K562 (cell line): ENCODE measurements at regions not wholly inside any gene's neighbourhood (a gene's known extent, or its start where the extent isn't known, plus 50 kb on each side); places are given as distances from the start of the nearest gene placed in this dataset.
A peak's percentile ranks its signal among the peaks of the same experiment; 100 is the strongest.

Source experiments
- ATAC-seq: fragments of 200-7000 bp; cut with Tn5 transposase; 3 replicates; pipeline ENCODE4 v1.9.1; 2020; ENCODE audit warnings: moderate library complexity
- BruUV-seq: library from RNA; stranded (reverse); fragments of 400-500 nt; replicated peaks from 2 replicates; lab custom pipeline; 2021; lab: Mats Ljungman, UMichigan
- CTCF ChIA-PET: fragments of 300-600 bp; formaldehyde crosslinking; extraction: SDS; loops from one replicate; lab custom pipeline; 2021; ENCODE audit warnings: low intra/inter-chr PET ratio; lab: Yijun Ruan, JAX
- POLR2A ChIA-PET: fragments of 300-600, 350-650 bp; sonication (Branson Sonifier 250); formaldehyde crosslinking; extraction: SDS; loops from one replicate; lab custom pipeline; 2021; ENCODE audit warnings: antibody characterized with exemption, inconsistent platforms; lab: Yijun Ruan, JAX
- DNase-seq, 4 experiments: peaks; one replicate each; pipeline versions ENCODE4 v3.0.0 to v3.0.0-alpha.2; 2011 to 2018; ENCODE audit warnings: low spot score in 3 of 4, mixed read lengths in 3 of 4; ENCODE audit errors: extremely low read depth in 1 of 4
- FAIRE-seq: peaks from 2 replicates; lab custom pipeline; 2011; peaks lifted over from hg19 to GRCh38; lab: Jason Lieb, UNC
- H2AFZ ChIP-seq: 2 replicates; pipeline ENCODE4 v1.6.0; 2011; ENCODE audit warnings: low read depth, low read length, control low read depth, inconsistent platforms
- H3K27ac ChIP-seq: fragments of 200-600 bp; 3 replicates; pipeline ENCODE4 v1.8.0; 2011; ENCODE audit warnings: low read depth, mild to moderate bottlenecking, control low read depth, inconsistent platforms, low read length, moderate library complexity, mixed read lengths; ENCODE audit errors: extremely low read depth
- H3K27me3 ChIP-seq, 2 experiments: fragments of 300-600 bp in 1 of 2; 2 replicates in 1 of 2; 3 replicates in 1 of 2; pipeline versions ENCODE4 v1.6.0 to v1.8.0; 2011; ENCODE audit warnings: inconsistent platforms in 2 of 2, low read length in 2 of 2, mild to moderate bottlenecking in 1 of 2, mixed read lengths in 1 of 2, moderate library complexity in 1 of 2; ENCODE audit not compliant: control insufficient read depth in 2 of 2, insufficient read depth in 2 of 2
- H3K36me3 ChIP-seq: fragments of 300-600 bp; 3 replicates; pipeline ENCODE4 v1.8.0; 2011; ENCODE audit warnings: mild to moderate bottlenecking, low read length, inconsistent platforms; ENCODE audit not compliant: control insufficient read depth, insufficient read depth
- H3K4me1 ChIP-seq, 2 experiments: fragments of 200-600 bp in 1 of 2; replicated peaks in 1 of 2; 2 replicates in 1 of 2; 3 replicates in 1 of 2; pipeline versions ENCODE4 v1.5.1 to v1.8.0; 2011; ENCODE audit warnings: inconsistent platforms in 2 of 2, low read length in 2 of 2, mild to moderate bottlenecking in 1 of 2, mixed read lengths in 1 of 2, moderate library complexity in 1 of 2; ENCODE audit not compliant: control insufficient read depth in 2 of 2, insufficient read depth in 2 of 2
- H3K4me2 ChIP-seq: 2 replicates; pipeline ENCODE4 v1.6.1; 2011; ENCODE audit warnings: low read length, control low read depth, inconsistent platforms, mixed read lengths; ENCODE audit not compliant: insufficient read depth
- H3K4me3 ChIP-seq: fragments of 200-600 bp; sonication (generic), shearing (Covaris generic); 2 replicates; pipeline ENCODE4 v1.5.1; 2016; ENCODE audit warnings: control low read depth, inconsistent platforms
- H3K79me2 ChIP-seq: fragments of 200-600 bp; 3 replicates; pipeline ENCODE4 v1.8.0; 2011; ENCODE audit warnings: low read length, inconsistent platforms; ENCODE audit not compliant: control insufficient read depth, insufficient read depth
- H3K9ac ChIP-seq, 2 experiments: 2 replicates each; pipeline versions ENCODE4 v1.6.0 to v1.6.1; 2011; ENCODE audit warnings: low read depth in 2 of 2, low read length in 2 of 2, control low read depth in 1 of 2, inconsistent platforms in 1 of 2, mild to moderate bottlenecking in 1 of 2, mixed read lengths in 1 of 2; ENCODE audit not compliant: insufficient read depth in 1 of 2
- H3K9me1 ChIP-seq: one replicate; pipeline ENCODE4 v1.6.0; 2011; ENCODE audit warnings: inconsistent platforms, mild to moderate bottlenecking, low read length, moderate library complexity; ENCODE audit not compliant: control insufficient read depth, insufficient read depth
- H3K9me3 ChIP-seq: replicated peaks from 2 replicates; pipeline ENCODE4 v1.5.1; 2011; ENCODE audit warnings: low read depth, low read length, inconsistent platforms; ENCODE audit not compliant: control insufficient read depth, insufficient read depth
- H4K20me1 ChIP-seq: replicated peaks from 2 replicates; pipeline ENCODE4 v1.6.1; 2011; ENCODE audit warnings: low read length, inconsistent platforms, mixed read lengths; ENCODE audit not compliant: control insufficient read depth, insufficient read depth
- REST ChIP-seq, 2 experiments: fragments of 450-650 bp; formaldehyde crosslinking in 1 of 2; IDR thresholded peaks; 2 replicates each; pipeline versions ENCODE4 v1.4.0 to v1.6.1; 2014 to 2020; ENCODE audit warnings: mild to moderate bottlenecking in 2 of 2, borderline replicate concordance in 1 of 2, low read depth in 1 of 2
- ZC3H4 ChIP-seq: sonication (generic); formaldehyde crosslinking; IDR thresholded peaks from 2 replicates; pipeline ENCODE4 v1.9.0; 2021; ENCODE audit warnings: missing genetic modification reagents, borderline replicate concordance
- WGBS: fragments of 100-300 bp; shearing (Covaris generic); methylation state at CpG from one replicate; pipeline ENCODE4 v1.1.6; 2016; ENCODE audit warnings: low coverage, mixed read lengths; ENCODE audit not compliant: insufficient coverage; ENCODE audit errors: missing lambda C conversion rate; 5-methylcytosine and 5-hydroxymethylcytosine counted together
- in situ Hi-C: fragments of 300-500 bp; cut with MboI; formaldehyde crosslinking; loops from 4 replicates; pipeline ENCODE4 v1.15.0; 2018; ENCODE audit warnings: inconsistent platforms, mixed read lengths
- intact Hi-C: fragments of 100-400 bp; cut with micrococcal nuclease; formaldehyde crosslinking; loops from 2 replicates; pipeline ENCODE4 v1.14.2; 2022

GRCh38 chr5:88452820-88453219 is 184.2 kb upstream of the TMEM161B start:
- CTCF ChIA-PET: no interaction called here
- Histone ChIP-seq H3K4me1 (no peaks in the 10 kb centered on the region), H4K20me1 (no peaks in the 10 kb centered on the region), H2AFZ (no peak overlapping the region), H3K9ac (no peak overlapping the region), H3K9me1 (no peaks in the 10 kb centered on the region), H3K27me3 (no peaks in the 10 kb centered on the region), H3K4me3 (no peak overlapping the region), H3K27ac (no peak overlapping the region), H3K4me2 (no peak overlapping the region), H3K36me3 (no peaks in the 10 kb centered on the region), H3K79me2 (no peaks in the 10 kb centered on the region), H3K9me3 (no peaks in the 10 kb centered on the region)
- DNase-seq (no peak), FAIRE-seq (no peak), ATAC-seq (no peak)
- intact Hi-C loops (no loop called here), in situ Hi-C loops (no loop called here)
- WGBS: 0% methylated on average over 1 of the region's 1 CpG
- TF ChIP-seq ZC3H4 (no peak), REST (IDR thresholded peaks at IDR 0.05; ENCODE audit: borderline replicate concordance) (peak; percentile 75), REST (CRISPR knock-in tag; IDR thresholded peaks at IDR 0.05; ENCODE audit: low read depth) (no peak)
- POLR2A ChIA-PET: no interaction called here
- BruUV-seq: no TSS peak
